HG03439 (cell line): ENCODE measurements at regions not wholly inside any gene's neighbourhood (a gene's known extent, or its start where the extent isn't known, plus 50 kb on each side); places are given as distances from the start of the nearest gene placed in this dataset.
"Not testable (repeated sequence)": the region's sequence is repeated elsewhere in the genome, so short reads cannot be mapped to it uniquely, and the experiment has no call there.

Experiments used
- ATAC-seq: cut with Tn5 transposase; IDR thresholded peaks from one replicate; pipeline ENCODE4 v1.9.1; 2021; ENCODE audit warnings: mild to moderate bottlenecking, moderate library complexity; ENCODE audit not compliant: unreplicated experiment

GRCh38 chr17:31798205-31798724, 60.8 kb downstream of the COPRS start:
- no peak for ATAC-seq

- ATAC-seq = not testable (repeated sequence)
These were observed 63.1 kb downstream of the COPRS start for GRCh38 chr17:31795941-31796340.

GRCh38 chr17:31794111-31794510, 64.9 kb downstream of the COPRS start:
- no peak for ATAC-seq

GRCh38 chr17:31793634-31794033, 65.4 kb downstream of the COPRS start:
- ATAC-seq = not testable (repeated sequence)

GRCh38 chr17:31792007-31792585, 66.9 kb downstream of the COPRS start:
- ATAC-seq = no peak

GRCh38 chr17:31789707-31790505, 69.1 kb downstream of the COPRS start:
- ATAC-seq = no peak

GRCh38 chr17:31788956-31789355, 70.1 kb downstream of the COPRS start:
- ATAC-seq = no peak

- no peak for ATAC-seq
These were observed 70.5 kb downstream of the COPRS start for GRCh38 chr17:31788571-31788946.

GRCh38 chr17:31787857-31788570, 71.0 kb downstream of the COPRS start:
- no peak for ATAC-seq

GRCh38 chr17:31786796-31787481, 72.1 kb downstream of the COPRS start:
- ATAC-seq = no peak

- no peak for ATAC-seq
These were observed 78.6 kb downstream of the COPRS start for GRCh38 chr17:31780483-31780882.

GRCh38 chr17:31778523-31778922, 80.5 kb downstream of the COPRS start:
- ATAC-seq = no peak

GRCh38 chr17:31771328-31771727, 87.7 kb downstream of the COPRS start:
- ATAC-seq = not testable (repeated sequence)

GRCh38 chr17:31770501-31770900, 88.5 kb downstream of the COPRS start:
- not testable (repeated sequence) for ATAC-seq

- ATAC-seq = not testable (repeated sequence)
These were observed 97.1 kb downstream of the COPRS start for GRCh38 chr17:31761836-31762510.

GRCh38 chr17:31758646-31759045, 100.4 kb downstream of the COPRS start:
- no peak for ATAC-seq

- no peak for ATAC-seq
These were observed 101.9 kb downstream of the COPRS start for GRCh38 chr17:31757097-31757496.

- no peak for ATAC-seq
These were observed 104.7 kb downstream of the COPRS start for GRCh38 chr17:31754239-31754945.

- ATAC-seq = no peak
These were observed 106.0 kb downstream of the COPRS start for GRCh38 chr17:31753011-31753410.

GRCh38 chr17:31752584-31752983, 106.5 kb downstream of the COPRS start:
- ATAC-seq = no peak
